ENCODE measurements at regions not wholly inside any gene's neighbourhood (a gene's known extent, or its start where the extent isn't known, plus 50 kb on each side); places are given as distances from the start of the nearest gene placed in this dataset.

DNA sequence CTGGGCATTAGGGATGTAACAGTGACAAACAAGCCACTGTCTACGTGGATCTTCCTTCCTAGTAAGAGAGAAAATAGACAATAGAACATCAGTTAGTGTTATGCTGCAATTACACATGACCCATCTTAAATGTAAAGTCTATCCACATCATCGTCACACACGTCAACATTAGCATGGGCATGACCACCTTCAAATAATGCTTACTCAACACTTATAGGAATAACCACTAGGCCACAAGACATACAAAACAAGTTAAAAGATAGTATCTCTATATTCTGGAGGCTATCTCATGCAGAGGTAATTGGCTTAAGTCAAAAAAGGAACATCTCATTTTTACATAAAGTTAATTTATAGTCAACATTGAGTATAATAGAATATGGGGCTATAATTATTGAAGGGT lies 156.5 kb downstream of the MOXD1 start:
- H3K4me3 Mint-ChIP-seq: no peak overlapping the region
- no peak for ATAC-seq
- H3K27ac Mint-ChIP-seq: no peak overlapping the region
- H3K9me3 Mint-ChIP-seq: no peaks in the 10 kb centered on the region
- H3K4me1 Mint-ChIP-seq: peaks cover 7% of the 10 kb centered on the region
- no peaks in the 10 kb centered on the region for H3K27me3 Mint-ChIP-seq
- no peaks in the 10 kb centered on the region for H3K36me3 Mint-ChIP-seq

DNA sequence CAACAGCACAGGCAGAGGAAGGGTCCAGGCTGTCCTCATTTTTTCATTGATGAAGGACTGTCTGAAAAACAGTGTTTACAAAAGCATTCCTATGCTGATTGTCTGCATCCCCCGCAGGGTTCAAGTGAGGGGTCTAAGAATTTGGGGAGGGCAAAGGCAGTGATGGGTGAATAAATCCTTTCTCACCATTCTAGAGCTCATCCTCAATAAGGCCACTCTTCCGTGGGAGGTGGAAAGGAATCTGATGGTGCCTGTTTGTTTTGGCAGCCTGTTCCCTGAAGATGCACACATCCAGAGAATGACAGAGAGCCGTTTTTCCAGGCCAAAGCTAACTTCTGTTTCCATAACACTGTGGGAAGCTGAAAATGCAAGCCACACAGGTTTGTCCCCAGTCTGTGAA lies 164.5 kb downstream of the MOXD1 start:
- no peak for ATAC-seq
- H3K27me3 Mint-ChIP-seq: no peaks in the 10 kb centered on the region
- H3K9me3 Mint-ChIP-seq: no peaks in the 10 kb centered on the region
- no peak overlapping the region for H3K4me3 Mint-ChIP-seq
- H3K27ac Mint-ChIP-seq: no peak overlapping the region
- H3K4me1 Mint-ChIP-seq: peaks cover 7% of the 10 kb centered on the region
- no peaks in the 10 kb centered on the region for H3K36me3 Mint-ChIP-seq

DNA sequence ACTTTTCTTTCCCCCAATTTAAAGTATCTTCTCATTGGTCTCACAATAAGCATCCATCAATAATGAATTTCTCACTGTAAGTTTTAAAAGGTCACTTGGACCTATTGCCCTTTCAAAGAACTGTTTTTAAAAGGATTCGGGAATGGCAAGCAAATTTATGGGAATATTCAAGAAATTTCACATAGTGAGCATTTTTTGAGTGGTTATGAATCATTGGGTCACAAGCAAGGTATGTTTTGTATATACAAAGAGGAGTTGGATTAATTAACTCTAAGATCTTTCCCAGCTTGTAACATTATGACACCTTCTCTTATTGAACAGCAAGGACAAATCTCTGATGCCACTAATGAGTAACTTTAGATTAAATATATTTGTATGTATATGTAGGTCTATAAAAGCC lies 165.0 kb downstream of the MOXD1 start:
- Mint-ChIP-seq H3K36me3 (no peaks in the 10 kb centered on the region), H3K27me3 (no peaks in the 10 kb centered on the region), H3K4me1 (peaks cover 7% of the 10 kb centered on the region), H3K4me3 (no peak overlapping the region), H3K27ac (no peak overlapping the region), H3K9me3 (no peaks in the 10 kb centered on the region)
- no peak for ATAC-seq

DNA sequence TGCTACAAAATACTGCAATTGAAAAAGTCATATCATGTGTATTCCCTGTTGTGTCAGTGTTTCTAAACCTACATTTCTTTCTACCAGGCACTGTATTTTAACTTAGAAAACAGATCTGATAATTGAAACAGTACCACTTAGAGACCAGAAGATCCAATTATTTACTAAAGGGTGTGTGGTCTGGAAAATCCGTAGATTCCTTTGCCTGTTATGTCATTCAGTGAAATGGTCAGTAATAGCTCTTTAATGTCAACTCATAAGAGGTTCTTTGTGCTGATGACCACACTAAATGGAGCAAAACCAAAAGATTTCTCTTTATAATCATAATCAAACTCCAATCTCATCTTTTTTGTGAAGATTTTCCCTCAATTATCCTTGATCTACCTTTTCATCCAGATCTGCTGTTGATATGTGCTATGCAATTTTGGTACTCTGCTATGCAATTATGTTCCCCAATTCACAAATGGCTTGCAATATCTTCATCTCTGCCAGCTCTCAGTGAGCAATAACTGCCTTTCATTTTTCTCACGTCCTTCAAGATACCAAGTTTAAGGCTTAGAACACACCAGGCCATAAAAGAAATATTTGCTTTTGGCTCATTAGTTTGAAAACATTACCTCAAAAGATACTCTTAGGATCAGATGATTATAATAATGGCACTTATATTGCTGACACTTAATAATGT lies 165.5 kb downstream of the MOXD1 start:
- ATAC-seq: no peak
- Mint-ChIP-seq H3K27ac (no peak overlapping the region), H3K4me3 (no peak overlapping the region), H3K9me3 (no peaks in the 10 kb centered on the region), H3K36me3 (no peaks in the 10 kb centered on the region), H3K27me3 (no peaks in the 10 kb centered on the region), H3K4me1 (peaks cover 1% of the 10 kb centered on the region)

DNA sequence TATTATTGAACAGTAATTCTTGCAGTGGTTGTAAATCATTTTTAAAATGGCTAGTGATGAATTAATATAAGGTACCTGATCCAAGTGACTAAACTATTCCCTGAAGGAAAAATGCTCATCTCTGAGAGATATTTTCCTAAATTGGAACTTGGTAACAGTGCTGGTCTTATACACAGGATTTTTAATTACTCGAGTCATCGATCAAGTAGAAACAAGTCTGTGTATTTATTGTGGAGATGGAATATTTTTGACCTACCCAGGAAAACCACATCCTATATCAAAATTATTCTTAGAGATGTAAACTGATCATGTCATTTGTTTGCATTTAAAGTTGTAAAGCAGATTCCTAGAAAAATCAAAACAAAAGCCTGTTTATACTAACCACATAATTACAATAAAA lies 166.9 kb downstream of the MOXD1 start:
- ATAC-seq: no peak
- no peak overlapping the region for H3K27ac Mint-ChIP-seq
- H3K4me1 Mint-ChIP-seq: no peaks in the 10 kb centered on the region
- H3K9me3 Mint-ChIP-seq: no peaks in the 10 kb centered on the region
- no peaks in the 10 kb centered on the region for H3K36me3 Mint-ChIP-seq
- H3K4me3 Mint-ChIP-seq: no peak overlapping the region
- H3K27me3 Mint-ChIP-seq: no peaks in the 10 kb centered on the region

DNA sequence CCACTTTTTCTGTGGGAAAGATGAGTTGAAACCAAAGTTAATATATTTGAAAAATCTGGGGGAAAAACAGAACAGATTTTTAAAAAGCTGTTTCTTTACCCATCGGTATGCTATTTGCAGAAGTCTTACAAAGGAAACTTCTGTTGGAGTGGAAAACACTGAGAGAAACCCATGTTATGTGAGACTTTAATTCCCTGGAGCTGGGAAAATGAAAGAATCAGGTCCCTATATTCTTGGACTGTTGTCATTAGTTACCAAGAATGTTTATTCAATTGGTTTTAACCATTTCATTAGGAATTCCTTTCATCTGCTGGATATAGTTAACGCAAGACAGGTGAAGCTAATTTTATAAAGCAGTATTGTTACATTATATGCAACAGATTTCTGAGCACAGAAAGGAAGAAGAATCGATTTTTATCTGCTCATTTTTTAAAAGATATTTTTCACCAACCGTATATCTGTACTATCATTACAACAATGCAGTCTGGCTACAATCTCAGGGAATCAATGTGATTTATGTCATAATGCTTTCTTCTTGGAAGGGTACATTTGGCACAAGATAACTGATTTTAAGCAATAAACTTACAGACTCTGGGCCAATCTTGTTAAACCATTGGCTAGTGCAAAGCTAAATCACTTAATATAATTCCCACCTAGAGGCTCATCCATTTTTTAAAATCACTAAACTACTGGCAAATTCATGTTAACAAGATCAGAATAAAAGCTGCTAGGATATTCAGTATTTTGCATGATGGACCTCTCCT lies 170.0 kb downstream of the MOXD1 start:
- H3K27ac Mint-ChIP-seq: no peak overlapping the region
- no peak for ATAC-seq
- peaks cover 6% of the 10 kb centered on the region for H3K36me3 Mint-ChIP-seq
- H3K4me3 Mint-ChIP-seq: no peak overlapping the region
- H3K9me3 Mint-ChIP-seq: peaks cover 7% of the 10 kb centered on the region
- peaks cover 10% of the 10 kb centered on the region for H3K27me3 Mint-ChIP-seq
- H3K4me1 Mint-ChIP-seq: no peaks in the 10 kb centered on the region

DNA sequence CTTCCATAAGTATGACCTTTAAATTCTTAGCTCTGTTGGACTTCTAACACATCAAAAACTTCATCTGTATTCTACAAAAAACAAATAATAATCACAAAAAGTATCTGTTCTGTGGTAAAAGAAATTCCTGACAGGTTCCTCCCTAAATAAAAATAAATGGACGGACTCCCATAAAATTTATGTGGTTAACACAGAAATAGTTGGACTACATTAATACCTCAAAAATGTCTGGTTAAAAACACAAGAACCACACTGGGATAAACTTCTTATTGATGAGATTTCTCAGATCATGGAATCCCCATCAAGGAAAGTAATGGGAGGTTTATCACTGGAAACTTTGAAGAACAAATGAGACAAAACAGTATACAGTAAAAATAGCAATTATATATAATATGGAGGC lies 172.4 kb downstream of the MOXD1 start:
- no peak overlapping the region for H3K27ac Mint-ChIP-seq
- peaks cover 14% of the 10 kb centered on the region for H3K9me3 Mint-ChIP-seq
- ATAC-seq: no peak
- H3K27me3 Mint-ChIP-seq: peaks cover 10% of the 10 kb centered on the region
- H3K36me3 Mint-ChIP-seq: peaks cover 6% of the 10 kb centered on the region
- no peak overlapping the region for H3K4me3 Mint-ChIP-seq
- H3K4me1 Mint-ChIP-seq: no peaks in the 10 kb centered on the region

DNA sequence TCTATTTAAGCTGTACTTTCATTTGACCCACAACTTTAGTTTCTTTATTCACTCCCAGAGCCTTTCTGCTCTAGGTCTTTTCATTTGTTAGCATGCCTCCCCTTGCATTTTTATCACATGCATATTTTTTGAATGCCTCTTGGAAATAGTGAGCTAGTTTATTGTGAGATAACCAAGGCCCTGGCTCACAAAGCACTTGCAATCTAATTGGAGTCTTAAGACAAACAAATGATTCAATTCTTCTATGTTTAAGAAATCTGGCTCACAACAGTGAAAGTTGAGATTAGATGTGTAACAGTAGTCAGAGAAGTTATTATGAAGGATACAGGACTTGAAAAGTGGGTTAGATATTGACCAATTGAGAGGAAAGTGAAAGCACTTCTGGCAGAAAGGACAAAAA lies 173.4 kb downstream of the MOXD1 start:
- Mint-ChIP-seq H3K4me1 (no peaks in the 10 kb centered on the region), H3K4me3 (no peak overlapping the region), H3K27me3 (peaks cover 10% of the 10 kb centered on the region), H3K36me3 (peaks cover 6% of the 10 kb centered on the region), H3K27ac (no peak overlapping the region), H3K9me3 (peaks cover 16% of the 10 kb centered on the region)
- ATAC-seq: no peak

DNA sequence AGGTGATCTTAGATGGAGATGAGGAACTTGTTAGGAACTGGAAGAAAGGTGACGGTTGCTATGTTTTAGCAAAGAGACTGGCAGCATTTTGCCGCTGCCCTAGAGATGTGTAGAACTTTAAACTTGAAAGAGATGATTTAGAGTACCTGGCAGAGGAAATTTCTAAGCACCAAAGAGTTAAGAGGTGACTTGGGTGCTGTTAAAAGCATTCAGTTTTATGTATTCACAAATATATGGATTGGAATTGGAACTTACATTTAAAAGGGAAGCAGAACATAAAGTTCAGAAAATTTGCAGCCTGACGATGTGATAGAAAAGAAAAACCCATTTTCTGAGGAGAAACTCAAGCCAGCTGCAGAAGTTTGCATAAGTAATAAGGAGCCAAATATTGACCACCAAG lies 176.3 kb downstream of the MOXD1 start:
- Mint-ChIP-seq H3K9me3 (peaks cover 16% of the 10 kb centered on the region), H3K36me3 (peaks cover 6% of the 10 kb centered on the region), H3K27ac (no peak overlapping the region), H3K4me1 (no peaks in the 10 kb centered on the region), H3K27me3 (peaks cover 10% of the 10 kb centered on the region), H3K4me3 (no peak overlapping the region)
- no peak for ATAC-seq

DNA sequence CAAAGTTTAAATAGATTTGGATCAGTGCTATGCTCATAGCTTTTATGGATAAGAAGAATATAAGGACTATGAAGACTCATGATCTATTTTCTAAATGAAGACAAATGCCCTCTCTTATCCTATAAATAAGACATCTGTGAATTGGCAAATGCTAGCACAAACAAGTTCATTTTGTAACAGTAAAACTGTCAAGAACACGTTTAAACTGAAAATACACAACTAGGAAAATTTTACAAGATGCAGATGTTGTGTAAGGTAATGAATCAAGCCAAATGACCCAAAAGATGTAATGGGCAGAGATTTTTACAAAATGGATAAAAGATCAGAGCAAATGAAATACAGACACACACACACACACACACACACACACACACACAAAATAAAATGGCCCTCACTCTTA lies 180.5 kb downstream of the MOXD1 start:
- Mint-ChIP-seq H3K4me1 (no peaks in the 10 kb centered on the region), H3K36me3 (no peaks in the 10 kb centered on the region), H3K9me3 (peaks cover 9% of the 10 kb centered on the region), H3K27ac (no peak overlapping the region), H3K4me3 (no peak overlapping the region), H3K27me3 (no peaks in the 10 kb centered on the region)
- ATAC-seq: no peak

DNA sequence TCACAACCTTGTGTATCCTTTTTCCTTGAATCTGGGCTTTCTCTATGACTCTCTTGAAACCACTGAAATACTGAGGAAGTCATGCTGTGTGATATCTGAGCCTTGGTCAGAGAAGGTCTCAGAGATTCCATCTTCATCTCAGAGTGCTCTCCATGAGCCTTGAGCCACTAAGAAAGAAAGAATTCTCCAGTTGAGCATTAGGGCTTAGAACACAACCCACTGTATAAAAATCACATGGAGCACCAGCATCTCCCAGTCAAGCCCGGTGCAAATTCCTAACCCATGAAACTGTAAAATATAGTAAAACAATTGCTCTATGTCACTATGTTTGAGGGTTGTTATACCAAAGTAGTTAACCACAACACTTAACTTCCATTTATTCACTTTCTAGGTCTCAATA lies 181.4 kb downstream of the MOXD1 start:
- Mint-ChIP-seq H3K27ac (no peak overlapping the region), H3K27me3 (peaks cover 5% of the 10 kb centered on the region), H3K4me3 (no peak overlapping the region), H3K9me3 (peaks cover 8% of the 10 kb centered on the region), H3K36me3 (no peaks in the 10 kb centered on the region), H3K4me1 (no peaks in the 10 kb centered on the region)
- ATAC-seq: no peak

DNA sequence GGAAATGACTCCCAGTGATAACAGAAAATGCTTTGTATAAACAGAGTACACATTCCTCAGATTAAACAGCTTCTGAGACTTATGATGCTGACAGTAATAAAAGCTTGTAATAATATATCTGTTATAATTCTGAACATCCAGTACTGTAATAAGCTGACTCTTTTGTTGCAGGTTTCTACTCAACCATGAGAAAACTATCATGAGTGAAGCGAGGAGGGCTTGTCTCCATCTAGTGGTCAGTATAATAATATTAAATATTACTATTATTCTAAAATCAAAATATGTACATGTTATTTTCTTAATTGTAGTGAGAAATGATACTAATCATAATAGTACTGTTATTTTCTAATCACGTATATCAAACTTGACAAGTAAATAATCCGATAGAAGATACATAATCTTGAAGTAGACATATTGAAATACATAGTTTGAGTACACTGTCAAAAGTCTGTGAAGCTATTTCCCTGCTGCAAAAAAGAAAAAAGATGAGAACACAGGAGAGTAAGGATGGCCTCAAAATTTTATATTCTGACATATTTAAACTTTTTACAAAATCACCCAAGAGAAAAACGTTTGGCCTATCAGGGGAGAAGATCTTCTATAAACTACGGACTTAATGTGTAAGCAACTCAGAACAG lies 183.1 kb downstream of the MOXD1 start:
- ATAC-seq: no peak
- H3K36me3 Mint-ChIP-seq: no peaks in the 10 kb centered on the region
- no peak overlapping the region for H3K4me3 Mint-ChIP-seq
- peaks cover 11% of the 10 kb centered on the region for H3K27me3 Mint-ChIP-seq
- H3K4me1 Mint-ChIP-seq: no peaks in the 10 kb centered on the region
- no peak overlapping the region for H3K27ac Mint-ChIP-seq
- no peaks in the 10 kb centered on the region for H3K9me3 Mint-ChIP-seq

DNA sequence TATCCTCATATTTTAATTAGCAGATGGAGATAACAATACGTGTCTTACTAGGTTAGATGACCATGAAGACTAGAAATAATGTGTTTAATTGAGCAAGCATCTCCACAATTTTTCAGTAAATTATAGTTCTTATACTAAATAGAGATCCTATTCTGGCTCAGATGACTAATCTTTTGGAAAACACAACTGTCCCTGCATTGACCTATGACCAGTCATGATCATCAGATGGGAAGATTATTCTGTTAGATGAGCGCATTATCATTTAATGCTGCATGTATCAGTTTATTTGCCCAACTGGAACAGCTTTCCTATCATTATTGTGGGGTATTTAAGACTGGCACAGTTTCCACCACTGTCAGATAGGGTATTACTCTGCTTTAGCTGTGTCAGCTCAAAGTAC lies 185.5 kb downstream of the MOXD1 start:
- Mint-ChIP-seq H3K9me3 (no peaks in the 10 kb centered on the region), H3K36me3 (no peaks in the 10 kb centered on the region), H3K4me1 (no peaks in the 10 kb centered on the region), H3K27me3 (peaks cover 11% of the 10 kb centered on the region), H3K4me3 (no peak overlapping the region), H3K27ac (no peak overlapping the region)
- no peak for ATAC-seq

DNA sequence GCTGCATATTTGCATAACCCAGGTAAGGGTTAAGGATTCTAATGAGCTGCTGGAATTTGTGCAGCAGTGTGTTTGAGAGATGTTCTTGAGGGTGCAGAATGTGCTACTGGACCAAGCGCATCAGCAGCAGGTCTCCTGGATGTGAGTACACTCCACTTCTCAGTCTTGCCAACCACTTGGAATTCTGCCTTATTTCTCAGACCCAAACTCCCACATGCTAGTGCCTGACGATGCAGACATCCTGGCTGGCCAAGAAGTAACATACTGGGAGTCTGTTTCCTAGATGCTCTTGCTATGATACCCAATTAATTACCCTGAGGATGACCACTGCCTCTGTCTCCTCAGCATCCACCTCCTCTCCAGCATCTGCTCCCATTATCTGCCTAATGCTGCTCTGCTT lies 186.6 kb downstream of the MOXD1 start:
- H3K36me3 Mint-ChIP-seq: no peaks in the 10 kb centered on the region
- no peak for ATAC-seq
- H3K9me3 Mint-ChIP-seq: no peaks in the 10 kb centered on the region
- no peak overlapping the region for H3K27ac Mint-ChIP-seq
- no peaks in the 10 kb centered on the region for H3K4me1 Mint-ChIP-seq
- no peak overlapping the region for H3K4me3 Mint-ChIP-seq
- peaks cover 19% of the 10 kb centered on the region for H3K27me3 Mint-ChIP-seq

DNA sequence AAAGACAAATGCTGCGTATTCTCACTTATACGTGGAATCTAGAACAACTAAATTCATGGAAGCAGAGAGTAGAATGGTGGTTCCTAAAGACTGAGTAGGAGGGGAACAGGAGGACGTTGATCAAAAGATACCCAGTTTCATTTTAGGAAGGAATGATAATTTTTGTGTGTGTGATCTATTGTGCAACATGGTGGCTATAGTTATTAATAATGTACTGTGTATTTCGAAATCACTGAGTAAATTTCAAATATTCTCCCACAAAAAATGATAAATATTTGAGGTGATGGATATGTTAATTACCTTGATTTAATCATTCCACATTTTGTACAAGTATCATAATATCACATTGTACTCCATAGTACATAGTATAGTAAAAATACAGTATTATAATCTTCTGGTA lies 187.5 kb downstream of the MOXD1 start:
- H3K4me1 Mint-ChIP-seq: no peaks in the 10 kb centered on the region
- H3K27me3 Mint-ChIP-seq: peaks cover 28% of the 10 kb centered on the region
- no peak overlapping the region for H3K27ac Mint-ChIP-seq
- no peaks in the 10 kb centered on the region for H3K9me3 Mint-ChIP-seq
- no peaks in the 10 kb centered on the region for H3K36me3 Mint-ChIP-seq
- H3K4me3 Mint-ChIP-seq: no peak overlapping the region
- no peak for ATAC-seq

DNA sequence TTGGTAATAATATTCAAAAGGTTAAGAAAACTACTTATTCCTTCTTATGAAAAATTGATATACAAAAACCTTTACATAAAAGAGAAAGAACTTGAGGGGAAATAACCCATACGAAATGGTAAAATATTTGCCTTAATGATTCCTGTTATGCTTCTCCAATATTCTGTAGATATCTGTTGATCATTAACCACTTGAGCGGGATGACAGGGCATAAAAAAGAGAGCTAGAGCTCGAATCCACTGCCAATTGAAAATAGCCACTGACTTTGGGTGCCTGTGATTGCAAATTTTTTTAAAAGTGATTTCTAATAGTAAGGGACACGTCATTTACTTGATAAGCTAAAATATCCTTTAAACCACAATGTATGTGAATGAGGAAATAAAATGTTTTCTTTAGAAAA lies 188.1 kb downstream of the MOXD1 start:
- Mint-ChIP-seq H3K27ac (no peak overlapping the region), H3K4me1 (no peaks in the 10 kb centered on the region), H3K4me3 (no peak overlapping the region), H3K9me3 (no peaks in the 10 kb centered on the region), H3K27me3 (peaks cover 34% of the 10 kb centered on the region), H3K36me3 (no peaks in the 10 kb centered on the region)
- no peak for ATAC-seq
